ENCODE measurements at regions not wholly inside any gene's neighbourhood (a gene's known extent, or its start where the extent isn't known, plus 50 kb on each side); places are given as distances from the start of the nearest gene placed in this dataset.

DNA sequence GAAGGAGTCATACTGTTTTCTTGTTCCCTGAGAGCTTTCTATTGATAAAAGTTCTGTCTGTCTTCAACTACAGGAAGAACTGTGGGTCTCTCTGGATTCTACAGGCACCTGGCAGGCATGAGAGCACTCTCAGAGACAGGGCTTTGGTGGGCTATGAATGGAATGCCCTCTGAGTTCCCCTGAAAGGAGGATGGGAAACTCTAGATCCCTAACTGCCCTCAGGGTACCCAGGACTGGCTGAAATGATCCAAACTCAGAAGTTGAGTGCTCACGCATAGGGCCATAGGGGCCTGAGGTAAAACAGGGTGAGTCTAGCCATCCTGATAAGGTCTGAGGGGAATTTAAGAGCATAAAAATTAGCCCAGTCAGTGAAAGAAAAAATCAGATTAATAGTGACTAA lies 59.0 kb upstream of the SCRG1 start:
- TF ChIP-seq CTCF (conservative IDR thresholded peaks at IDR 0.05; ENCODE audit: low read length) (no peak), EZH2phosphoT487 (IDR thresholded peaks at IDR 0.05; ENCODE audit: borderline replicate concordance, low read depth, low read length) (no peak)

Measured in OCI-LY7 (cell line).